RWPE2 (cell line): ENCODE measurements at regions not wholly inside any gene's neighbourhood (a gene's known extent, or its start where the extent isn't known, plus 50 kb on each side); places are given as distances from the start of the nearest gene placed in this dataset.
A peak's percentile ranks its signal among the peaks of the same experiment; 100 is the strongest.

Experiments
- ATAC-seq: fragments of 200-7000 bp; cut with Tn5 transposase; 3 replicates; pipeline ENCODE4 v1.9.1; 2021; ENCODE audit warnings: low read depth
- DNase-seq: peaks from one replicate; pipeline ENCODE4 v3.0.0-alpha.2; 2020; ENCODE audit warnings: low spot score
- H3K27ac ChIP-seq: fragments of 450-650 bp; 2 replicates; pipeline ENCODE4 v1.5.1; 2017; ENCODE audit warnings: mild to moderate bottlenecking; ENCODE audit not compliant: poor library complexity, severe bottlenecking
- H3K27me3 ChIP-seq: fragments of 250-450 bp; sonication (Bioruptor Pico); 2 replicates; pipeline ENCODE4 v1.5.1; 2021; ENCODE audit warnings: mild to moderate bottlenecking, moderate library complexity; ENCODE audit not compliant: insufficient read depth, poor library complexity, severe bottlenecking
- H3K36me3 ChIP-seq: fragments of 250-450 bp; sonication (Bioruptor Pico); 2 replicates; pipeline ENCODE4 v1.5.1; 2020; ENCODE audit warnings: low read depth, mild to moderate bottlenecking, moderate library complexity
- H3K4me1 ChIP-seq: fragments of 250-450 bp; sonication (Bioruptor Pico); 2 replicates; pipeline ENCODE4 v1.5.1; 2021; ENCODE audit warnings: mild to moderate bottlenecking, moderate library complexity; ENCODE audit not compliant: insufficient read depth, poor library complexity, severe bottlenecking
- H3K4me3 ChIP-seq: fragments of 250-450 bp; sonication (Bioruptor Pico); 2 replicates; pipeline ENCODE4 v1.5.1; 2021; ENCODE audit warnings: mild to moderate bottlenecking, moderate library complexity; ENCODE audit not compliant: severe bottlenecking
- H3K9me3 ChIP-seq: fragments of 250-450 bp; sonication (Bioruptor Pico); 2 replicates; pipeline ENCODE4 v1.5.1; 2021; ENCODE audit warnings: mild to moderate bottlenecking, moderate library complexity; ENCODE audit not compliant: severe bottlenecking
- CTCF ChIP-seq: fragments of 450-650 bp; IDR thresholded peaks from one replicate; pipeline ENCODE4 v1.5.1; 2017; ENCODE audit warnings: mild to moderate bottlenecking, moderate library complexity; ENCODE audit not compliant: poor library complexity, severe bottlenecking

DNA sequence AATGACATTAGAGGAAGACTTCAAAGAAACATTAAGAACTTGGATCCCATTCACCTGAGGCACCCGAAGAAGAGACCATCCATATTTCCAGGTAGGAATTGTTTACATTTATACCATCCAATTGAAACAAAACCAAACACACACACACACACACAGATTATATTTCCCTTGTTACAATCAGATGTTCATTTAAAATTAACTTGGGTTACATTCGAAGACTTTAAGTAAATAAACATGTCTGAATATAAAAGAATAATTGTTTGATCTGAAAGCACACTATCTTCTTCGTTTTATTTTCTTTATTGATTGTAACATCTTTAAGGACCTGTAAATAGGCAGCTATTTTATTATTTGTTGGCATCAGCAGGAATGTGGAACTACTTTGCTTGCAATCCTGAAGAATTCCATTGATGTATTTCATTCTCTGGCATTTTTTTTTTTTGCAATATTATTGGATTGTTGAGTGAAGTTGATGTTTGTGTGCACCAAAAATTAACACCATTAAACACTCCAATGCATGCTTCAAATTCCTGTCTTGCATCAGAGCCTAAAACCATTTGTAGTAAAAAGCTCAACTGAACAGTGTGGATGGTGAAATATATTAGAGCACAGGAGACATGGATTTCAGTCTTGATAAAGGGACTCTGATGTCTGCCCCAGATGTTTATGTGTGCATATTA is 85.3 kb upstream of the FRY start:
- Histone ChIP-seq H3K27me3 (no peaks in the 10 kb centered on the region), H3K9me3 (no peaks in the 10 kb centered on the region), H3K4me1 (peaks cover 9% of the 10 kb centered on the region), H3K36me3 (no peaks in the 10 kb centered on the region), H3K27ac (peak overlapping the region; percentile 42), H3K4me3 (no peak overlapping the region)
- no peak for ATAC-seq
- no peak for TF ChIP-seq CTCF
- no peak for DNase-seq

- ATAC-seq = no peak
- no peaks in the 10 kb centered on the region for H3K36me3 ChIP-seq
- H3K4me3 ChIP-seq = no peak overlapping the region
- H3K9me3 ChIP-seq = no peaks in the 10 kb centered on the region
- no peak for DNase-seq
- no peak for TF ChIP-seq CTCF
- H3K27ac ChIP-seq = no peak overlapping the region
- H3K27me3 ChIP-seq = no peaks in the 10 kb centered on the region
- peaks cover 9% of the 10 kb centered on the region for H3K4me1 ChIP-seq
Measured at GRCh38 chr13:31947105-31947504, 84.5 kb upstream of the FRY start.

DNA sequence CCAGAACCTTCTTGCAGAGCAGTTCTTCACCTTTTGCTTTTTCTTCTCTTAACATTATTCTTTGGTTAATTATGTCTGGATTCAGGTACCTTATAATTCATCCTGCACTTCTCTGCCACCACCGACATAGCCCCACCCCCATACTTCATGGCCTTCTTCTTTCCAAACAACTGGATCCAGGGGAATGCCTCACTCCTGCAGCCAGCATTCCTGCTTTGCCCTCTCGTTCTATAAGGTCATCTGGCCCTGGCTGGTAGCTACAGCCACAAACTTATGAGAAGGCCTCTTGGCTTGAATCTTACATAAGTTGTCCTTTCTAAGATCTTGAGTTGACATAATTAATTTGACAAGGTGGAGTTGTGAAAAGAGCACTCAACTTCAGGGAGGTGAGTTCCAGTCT is 84.1 kb upstream of the FRY start:
- Histone ChIP-seq H3K36me3 (no peaks in the 10 kb centered on the region), H3K27ac (no peak overlapping the region), H3K4me3 (no peak overlapping the region), H3K4me1 (peaks cover 9% of the 10 kb centered on the region), H3K27me3 (no peaks in the 10 kb centered on the region), H3K9me3 (no peaks in the 10 kb centered on the region)
- ATAC-seq (no peak), DNase-seq (no peak)
- no peak for TF ChIP-seq CTCF

DNA sequence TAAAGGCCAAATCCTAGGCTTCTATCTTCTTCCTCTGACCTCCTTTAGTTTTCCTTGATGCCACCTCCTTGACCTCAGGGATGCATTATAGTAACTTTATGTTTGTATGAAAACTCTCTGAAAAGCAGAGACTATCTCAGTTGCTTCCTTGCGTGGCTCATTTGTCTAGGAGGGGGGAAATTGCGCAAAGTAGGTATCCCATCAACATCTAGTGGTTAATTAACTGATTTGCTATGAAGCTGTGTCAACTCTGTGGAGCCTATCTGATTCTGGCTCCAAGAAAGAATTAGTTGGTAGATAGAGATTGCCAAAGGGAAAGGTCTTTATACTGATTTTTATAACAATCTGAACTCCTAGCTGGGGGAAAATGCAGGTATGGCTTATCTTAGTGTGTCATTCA is 82.1 kb upstream of the FRY start:
- Histone ChIP-seq H3K4me1 (peaks cover 7% of the 10 kb centered on the region), H3K4me3 (no peak overlapping the region), H3K9me3 (no peaks in the 10 kb centered on the region), H3K27me3 (no peaks in the 10 kb centered on the region), H3K27ac (no peak overlapping the region), H3K36me3 (no peaks in the 10 kb centered on the region)
- no peak for DNase-seq
- TF ChIP-seq CTCF = no peak
- ATAC-seq = no peak

DNA sequence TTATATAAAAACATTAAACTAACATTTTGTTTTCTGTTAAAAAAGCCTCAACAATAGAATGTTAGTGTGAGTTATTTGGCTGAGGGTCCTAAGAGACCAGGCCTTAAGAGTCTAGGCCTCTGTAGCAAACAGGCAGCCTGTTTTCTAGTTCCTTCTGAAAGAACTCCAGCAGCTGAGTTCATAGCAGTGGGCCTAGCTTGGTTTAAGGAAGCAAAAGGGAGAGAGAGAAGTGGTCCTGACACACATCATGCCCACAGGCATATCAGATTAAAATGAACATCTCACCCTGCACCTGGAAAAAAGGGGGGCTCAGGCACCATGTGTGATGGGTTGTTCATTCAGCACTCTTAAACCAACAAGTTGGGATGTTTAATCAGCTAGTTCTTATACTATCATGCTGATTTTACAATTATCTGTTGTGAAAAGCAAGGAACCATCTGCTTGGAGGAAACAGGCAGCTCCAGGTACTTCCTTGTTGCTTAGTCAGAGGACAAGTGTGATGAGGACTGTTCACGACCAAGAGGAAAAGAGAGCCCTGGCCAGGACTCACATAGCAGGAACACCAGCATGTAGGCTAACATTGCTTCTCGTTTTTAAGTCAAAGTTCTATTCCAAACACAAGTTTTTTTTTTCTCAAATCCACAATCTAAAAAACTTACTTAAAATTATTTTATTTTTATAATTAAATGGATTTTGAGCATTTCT is 81.3 kb upstream of the FRY start:
- H3K4me1 ChIP-seq = no peaks in the 10 kb centered on the region
- ATAC-seq = no peak
- no peak for TF ChIP-seq CTCF
- no peak overlapping the region for H3K4me3 ChIP-seq
- no peaks in the 10 kb centered on the region for H3K36me3 ChIP-seq
- no peak for DNase-seq
- no peak overlapping the region for H3K27ac ChIP-seq
- no peaks in the 10 kb centered on the region for H3K9me3 ChIP-seq
- no peaks in the 10 kb centered on the region for H3K27me3 ChIP-seq
